H9 (cell line): ENCODE measurements at regions not wholly inside any gene's neighbourhood (a gene's known extent, or its start where the extent isn't known, plus 50 kb on each side); places are given as distances from the start of the nearest gene placed in this dataset.

Experiments
- DNase-seq: peaks from one replicate; pipeline ENCODE4 v3.0.0-alpha.2; 2017
- H2AFZ ChIP-seq: one replicate; pipeline ENCODE4 v1.6.1; 2013; ENCODE audit warnings: mild to moderate bottlenecking, low read length, control low read depth, moderate library complexity
- H2AK5ac ChIP-seq: 2 replicates; pipeline ENCODE4 v1.6.1; 2013; ENCODE audit warnings: low read length, control low read depth, mixed read lengths; ENCODE audit not compliant: insufficient read length
- H2BK120ac ChIP-seq: one replicate; pipeline ENCODE4 v1.6.1; 2013; ENCODE audit warnings: low read depth, mild to moderate bottlenecking, low read length, control low read depth, inconsistent platforms; ENCODE audit not compliant: poor library complexity, severe bottlenecking
- H2BK12ac ChIP-seq: 2 replicates; pipeline ENCODE4 v1.6.1; 2013; ENCODE audit warnings: low read length, control low read depth, mixed read lengths, low read depth; ENCODE audit not compliant: insufficient read length
- H2BK15ac ChIP-seq: 2 replicates; pipeline ENCODE4 v1.6.1; 2013; ENCODE audit warnings: low read depth, low read length, control low read depth
- H2BK20ac ChIP-seq: one replicate; pipeline ENCODE4 v1.6.1; 2013; ENCODE audit warnings: low read depth, mild to moderate bottlenecking, low read length, control low read depth, inconsistent platforms; ENCODE audit not compliant: poor library complexity, severe bottlenecking
- H2BK5ac ChIP-seq: 2 replicates; pipeline ENCODE4 v1.6.1; 2013; ENCODE audit warnings: low read length, control low read depth, mixed read lengths; ENCODE audit not compliant: insufficient read length
- H3K14ac ChIP-seq: 2 replicates; pipeline ENCODE4 v1.6.1; 2013; ENCODE audit warnings: low read length, control low read depth; ENCODE audit not compliant: insufficient read depth
- H3K18ac ChIP-seq: 2 replicates; pipeline ENCODE4 v1.6.1; 2013; ENCODE audit warnings: low read depth, mild to moderate bottlenecking, mixed read lengths, low read length, control low read depth; ENCODE audit not compliant: insufficient read length
- H3K23ac ChIP-seq: 2 replicates; pipeline ENCODE4 v1.6.1; 2013; ENCODE audit warnings: low read length, control low read depth, mixed read lengths, low read depth; ENCODE audit not compliant: insufficient read length
- H3K23me2 ChIP-seq: 2 replicates; pipeline ENCODE4 v1.6.1; 2013; ENCODE audit warnings: low read depth, mild to moderate bottlenecking, mixed read lengths, low read length, control low read depth; ENCODE audit not compliant: insufficient read length, poor library complexity, severe bottlenecking
- H3K27ac ChIP-seq: 2 replicates; pipeline ENCODE4 v1.5.1; 2013; ENCODE audit warnings: low read length, control low read depth, mixed read lengths, low read depth; ENCODE audit not compliant: insufficient read length
- H3K27me3 ChIP-seq: 2 replicates; pipeline ENCODE4 v1.6.1; 2013; ENCODE audit warnings: low read length, control low read depth, inconsistent platforms; ENCODE audit not compliant: insufficient read depth
- H3K4ac ChIP-seq: 2 replicates; pipeline ENCODE4 v1.6.1; 2013; ENCODE audit warnings: low read depth, mild to moderate bottlenecking, control low read depth, inconsistent platforms, low read length, moderate library complexity
- H3K4me1 ChIP-seq: 2 replicates; pipeline ENCODE4 v1.6.1; 2013; ENCODE audit warnings: low read length, control low read depth, inconsistent platforms; ENCODE audit not compliant: insufficient read depth
- H3K4me2 ChIP-seq: 2 replicates; pipeline ENCODE4 v1.6.1; 2013; ENCODE audit warnings: low read length, control low read depth, mixed read lengths; ENCODE audit not compliant: insufficient read length, insufficient read depth
- H3K56ac ChIP-seq: 2 replicates; pipeline ENCODE4 v1.6.1; 2013; ENCODE audit warnings: low read depth, mild to moderate bottlenecking, mixed read lengths, low read length, control low read depth; ENCODE audit not compliant: insufficient read length
- H3K79me1 ChIP-seq: 2 replicates; pipeline ENCODE4 v1.6.1; 2013; ENCODE audit warnings: low read depth, mild to moderate bottlenecking, moderate library complexity, low read length, control low read depth, inconsistent platforms; ENCODE audit not compliant: insufficient read depth, poor library complexity, severe bottlenecking
- H3K79me2 ChIP-seq: 2 replicates; pipeline ENCODE4 v1.6.1; 2013; ENCODE audit warnings: low read length, control low read depth, inconsistent platforms; ENCODE audit not compliant: insufficient read depth
- H3K9ac ChIP-seq: 2 replicates; pipeline ENCODE4 v1.6.1; 2013; ENCODE audit warnings: low read length, control low read depth, mixed read lengths; ENCODE audit not compliant: insufficient read length; ENCODE audit errors: extremely low read depth
- H3K9me3 ChIP-seq: one replicate; pipeline ENCODE4 v1.6.1; 2013; ENCODE audit warnings: low read depth, low read length, inconsistent platforms; ENCODE audit not compliant: control insufficient read depth
- H3T11ph ChIP-seq: one replicate; pipeline ENCODE4 v1.6.1; 2013; ENCODE audit warnings: mild to moderate bottlenecking, low read length, control low read depth, inconsistent platforms
- H4K20me1 ChIP-seq: one replicate; pipeline ENCODE4 v1.6.1; 2013; ENCODE audit not compliant: control insufficient read depth, insufficient read length, insufficient read depth
- H4K5ac ChIP-seq: 2 replicates; pipeline ENCODE4 v1.6.1; 2013; ENCODE audit warnings: low read depth, mild to moderate bottlenecking, mixed read lengths, low read length, control low read depth; ENCODE audit not compliant: insufficient read length
- H4K8ac ChIP-seq: replicated peaks from 2 replicates; pipeline ENCODE4 v1.6.1; 2013; ENCODE audit warnings: low read length, control low read depth, mixed read lengths, low read depth; ENCODE audit not compliant: insufficient read length
- H4K91ac ChIP-seq: 2 replicates; pipeline ENCODE4 v1.6.1; 2013; ENCODE audit warnings: low read depth, mild to moderate bottlenecking, moderate library complexity, mixed read lengths, low read length, control low read depth; ENCODE audit not compliant: insufficient read length
- H3K27ac Mint-ChIP-seq, 3 experiments: 2 replicates in 2 of 3; 3 replicates in 1 of 3; pipeline ENCODE4 v1.8.0; 2020 to 2021; ENCODE audit warnings: mixed read lengths in 3 of 3, mild to moderate bottlenecking in 1 of 3, moderate library complexity in 1 of 3
- H3K27me3 Mint-ChIP-seq: 2 replicates; pipeline ENCODE4 v1.8.0; 2021; ENCODE audit warnings: low read depth, mild to moderate bottlenecking, moderate library complexity, mixed read lengths
- H3K36me3 Mint-ChIP-seq, 3 experiments: 2 replicates in 2 of 3; 3 replicates in 1 of 3; pipeline ENCODE4 v1.8.0; 2020 to 2021; ENCODE audit warnings: low read depth in 3 of 3, mixed read lengths in 3 of 3; ENCODE audit not compliant: insufficient read depth in 1 of 3
- H3K4me1 Mint-ChIP-seq, 2 experiments: 2 replicates each; pipeline ENCODE4 v1.8.0; 2020; ENCODE audit warnings: mixed read lengths in 2 of 2
- H3K4me3 Mint-ChIP-seq, 2 experiments: 2 replicates in 1 of 2; 3 replicates in 1 of 2; pipeline ENCODE4 v1.8.0; 2020 to 2021; ENCODE audit warnings: mild to moderate bottlenecking in 2 of 2, mixed read lengths in 2 of 2, moderate library complexity in 1 of 2
- H3K9me3 Mint-ChIP-seq, 2 experiments: 2 replicates in 1 of 2; 3 replicates in 1 of 2; pipeline ENCODE4 v1.8.0; 2020; ENCODE audit warnings: mild to moderate bottlenecking in 2 of 2, mixed read lengths in 2 of 2, moderate library complexity in 1 of 2
- CTCF ChIP-seq: fragments of 200-600 bp; sonication (generic); conservative IDR thresholded peaks from 3 replicates; pipeline ENCODE4 v1.8.0; 2021; ENCODE audit warnings: antibody characterized with exemption, mild to moderate bottlenecking
- WGBS: extraction: QIAGEN DNeasy Blood & Tissue Kit; methylation state at CpG from one replicate; pipeline ENCODE4 v1.1.7; 2013; ENCODE audit warnings: missing lambda C conversion rate, low lambda C conversion rate, mixed read lengths; ENCODE audit not compliant: insufficient read length; ENCODE audit errors: extremely low coverage; 5-methylcytosine and 5-hydroxymethylcytosine counted together

- no CpG with 5 or more reads among the region's 1 CpG for WGBS
- no peaks in the 10 kb centered on the region for H3K27me3 Mint-ChIP-seq
- H2BK15ac ChIP-seq, result no peak overlapping the region
Observed at GRCh38 chr14:44180975-44181374, 326.1 kb downstream of the FSCB start.

More at GRCh38 chr14:44180975-44181374, 326.1 kb downstream of the FSCB start:
- Histone ChIP-seq H2BK12ac (no peak overlapping the region), H3K79me1 (no peaks in the 10 kb centered on the region), H3K23me2 (no peaks in the 10 kb centered on the region), H2BK5ac (no peak overlapping the region), H3K14ac (no peak overlapping the region), H3K9me3 (no peaks in the 10 kb centered on the region), H3K9ac (no peak overlapping the region), H2AFZ (no peak overlapping the region), H3K4ac (no peak overlapping the region), H2BK120ac (no peak overlapping the region), H3K79me2 (no peaks in the 10 kb centered on the region), H3K4me1 (no peaks in the 10 kb centered on the region), H2AK5ac (no peak overlapping the region), H3K27me3 (no peaks in the 10 kb centered on the region), H3T11ph (no peak overlapping the region), H4K5ac (no peak overlapping the region), H3K4me2 (no peak overlapping the region), H3K23ac (no peak overlapping the region), H3K27ac (no peak overlapping the region), H2BK20ac (no peak overlapping the region), H3K56ac (no peak overlapping the region), H4K8ac (no peak overlapping the region), H4K20me1 (no peaks in the 10 kb centered on the region), H4K91ac (no peak overlapping the region), H3K18ac (no peak overlapping the region)
- Mint-ChIP-seq H3K36me3 (no peaks in the 10 kb centered on the region; a peak in 1 of 7 replicates), H3K4me1 (no peaks in the 10 kb centered on the region), H3K27ac (no peak overlapping the region), H3K9me3 (peaks cover 10% of the 10 kb centered on the region in 2 experiments; a peak in 4 of 5 replicates), H3K4me3 (no peak overlapping the region)
- TF ChIP-seq CTCF, result no peak
- DNase-seq, result no peak
